ENCODE measurements at regions not wholly inside any gene's neighbourhood (a gene's known extent, or its start where the extent isn't known, plus 50 kb on each side); places are given as distances from the start of the nearest gene placed in this dataset.

DNA sequence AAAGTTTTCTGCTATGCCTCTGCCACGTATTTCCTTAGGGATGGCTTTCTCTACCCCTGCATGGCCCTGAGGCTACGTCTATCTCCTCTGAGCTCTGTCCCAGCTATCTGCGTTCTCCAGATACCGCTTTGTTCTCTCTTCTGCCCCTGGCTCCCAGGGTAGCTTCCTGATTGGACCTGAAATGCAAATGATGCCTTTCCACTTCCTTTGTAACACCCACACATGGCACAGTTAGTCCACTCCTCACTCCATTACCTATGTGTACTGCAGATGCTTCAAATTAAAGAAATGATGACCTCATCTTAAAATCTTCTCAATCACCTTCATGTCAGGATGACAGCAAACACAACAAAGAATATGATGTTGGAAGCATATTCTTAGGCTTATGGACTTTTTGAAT lies 138.6 kb upstream of the POGK start:
- H3T11ph ChIP-seq (ENCODE audit: low read length) = no peak overlapping the region
- H2AFZ ChIP-seq (ENCODE audit: low read length) = no peak overlapping the region
- Mint-ChIP-seq H3K27me3 (ENCODE audit: low read depth) (no peaks in the 10 kb centered on the region), H3K27ac (no peak overlapping the region; a peak in 1 of 7 replicates), H3K4me3 (no peak overlapping the region), H3K9me3 (no peaks in the 10 kb centered on the region; a peak in 1 of 5 replicates), H3K36me3 (ENCODE audit: insufficient read depth in 1 of 3, low read depth in 3 of 3) (no peaks in the 10 kb centered on the region; a peak in 2 of 7 replicates), H3K4me1 (peaks cover 2 to 11% of the 10 kb centered on the region in 2 experiments; a peak in 2 of 4 replicates)
- H2BK12ac ChIP-seq (ENCODE audit: insufficient read length, low read depth, low read length) = no peak overlapping the region
- no peak overlapping the region for H2AK5ac ChIP-seq (ENCODE audit: insufficient read length, low read length)
- no peak overlapping the region for H3K27ac ChIP-seq (ENCODE audit: insufficient read length, low read depth, low read length)
- no peaks in the 10 kb centered on the region for H4K20me1 ChIP-seq (ENCODE audit: control insufficient read depth, insufficient read depth, insufficient read length)
- H3K4me2 ChIP-seq (ENCODE audit: insufficient read depth, insufficient read length, low read length) = no peak overlapping the region
- WGBS (ENCODE audit: extremely low coverage, insufficient read length, low lambda C conversion rate) = no CpG with 5 or more reads among the region's 4 CpGs
- no peak for DNase-seq
- H3K9me3 ChIP-seq (ENCODE audit: control insufficient read depth, low read depth, low read length) = no peaks in the 10 kb centered on the region
- no peak overlapping the region for H3K18ac ChIP-seq (ENCODE audit: insufficient read length, low read depth, low read length)
- H2BK20ac ChIP-seq (ENCODE audit: low read depth, low read length, poor library complexity, severe bottlenecking) = no peak overlapping the region
- H2BK5ac ChIP-seq (ENCODE audit: insufficient read length, low read length) = no peak overlapping the region
- no peak overlapping the region for H2BK120ac ChIP-seq (ENCODE audit: low read depth, low read length, poor library complexity, severe bottlenecking)
- H3K27me3 ChIP-seq (ENCODE audit: insufficient read depth, low read length) = no peaks in the 10 kb centered on the region
- no peak overlapping the region for H4K91ac ChIP-seq (ENCODE audit: insufficient read length, low read depth, low read length)
- no peaks in the 10 kb centered on the region for H3K79me1 ChIP-seq (ENCODE audit: insufficient read depth, low read depth, low read length, poor library complexity, severe bottlenecking)
- no peak overlapping the region for H3K14ac ChIP-seq (ENCODE audit: insufficient read depth, low read length)
- TF ChIP-seq CTCF (conservative IDR thresholded peaks at IDR 0.05) = no peak
- no peak overlapping the region for H2BK15ac ChIP-seq (ENCODE audit: low read depth, low read length)
- no peak overlapping the region for H3K4ac ChIP-seq (ENCODE audit: low read depth, low read length)
- no peak overlapping the region for H3K23ac ChIP-seq (ENCODE audit: insufficient read length, low read depth, low read length)
- H4K5ac ChIP-seq (ENCODE audit: insufficient read length, low read depth, low read length) = no peak overlapping the region
- no peak overlapping the region for H3K9ac ChIP-seq (ENCODE audit: extremely low read depth, insufficient read length, low read length)
- H4K8ac ChIP-seq (replicated peaks; ENCODE audit: insufficient read length, low read depth, low read length) = no peak overlapping the region
- H3K4me1 ChIP-seq (ENCODE audit: insufficient read depth, low read length) = no peaks in the 10 kb centered on the region
- no peaks in the 10 kb centered on the region for H3K79me2 ChIP-seq (ENCODE audit: insufficient read depth, low read length)
- H3K23me2 ChIP-seq (ENCODE audit: insufficient read length, low read depth, low read length, poor library complexity, severe bottlenecking) = no peaks in the 10 kb centered on the region
- H3K56ac ChIP-seq (ENCODE audit: insufficient read length, low read depth, low read length) = no peak overlapping the region

Measured in H9 (cell line).